NB4 (cell line): ENCODE measurements at regions not wholly inside any gene's neighbourhood (a gene's known extent, or its start where the extent isn't known, plus 50 kb on each side); places are given as distances from the start of the nearest gene placed in this dataset.
"Not testable (repeated sequence)": the region's sequence is repeated elsewhere in the genome, so short reads cannot be mapped to it uniquely, and the experiment has no call there.

Experiments used
- DNase-seq: peaks from one replicate; pipeline ENCODE4 v3.0.0; 2010; ENCODE audit warnings: low read depth
- H3K4me3 ChIP-seq: one replicate; pipeline ENCODE4 v1.5.1; 2011; ENCODE audit warnings: mild to moderate bottlenecking, low read depth, low read length, moderate library complexity
- MYC ChIP-seq: IDR thresholded peaks from 2 replicates; pipeline ENCODE4 v1.6.1; 2011; ENCODE audit warnings: low read depth, low read length
- POLR2A ChIP-seq: IDR thresholded peaks from 2 replicates; pipeline ENCODE4 v1.6.1; 2011; ENCODE audit warnings: mild to moderate bottlenecking; ENCODE audit not compliant: insufficient read length; ENCODE audit errors: extremely low read depth
- TF ChIP-seq, protein P1 (sequence below): IDR thresholded peaks from 2 replicates; pipeline ENCODE4 v1.6.1; 2011; ENCODE audit warnings: low read depth, low read length
- TF ChIP-seq, protein P2 (sequence below): IDR thresholded peaks from one replicate; pipeline ENCODE4 v1.5.1; 2012; ENCODE audit warnings: low read depth, low read length

DNA sequence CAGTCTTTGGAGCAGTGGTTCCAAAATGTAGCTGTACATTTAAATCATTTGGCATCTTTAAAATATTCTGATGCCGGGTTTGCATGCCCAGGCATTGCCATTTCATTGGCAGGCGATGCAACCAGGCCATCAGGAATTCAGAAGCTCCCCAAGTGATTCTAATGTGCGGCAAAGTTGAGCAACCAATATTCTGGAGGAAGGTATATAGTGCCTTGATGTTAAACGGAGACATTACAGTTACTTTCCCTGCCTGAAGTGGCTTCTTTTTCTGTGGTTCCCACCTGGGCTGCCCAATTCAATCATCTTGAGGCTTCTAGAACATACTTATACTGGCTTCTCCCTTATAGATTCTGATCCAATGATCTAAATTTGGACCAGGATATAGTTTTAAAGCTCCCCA is 68.7 kb upstream of the PGM2 start:
- H3K4me3 ChIP-seq = peak overlapping the region; percentile 26
- peak; percentile 91 for DNase-seq
- TF ChIP-seq, protein P1, sequence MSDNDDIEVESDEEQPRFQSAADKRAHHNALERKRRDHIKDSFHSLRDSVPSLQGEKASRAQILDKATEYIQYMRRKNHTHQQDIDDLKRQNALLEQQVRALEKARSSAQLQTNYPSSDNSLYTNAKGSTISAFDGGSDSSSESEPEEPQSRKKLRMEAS = no peak
- TF ChIP-seq, protein P2, sequence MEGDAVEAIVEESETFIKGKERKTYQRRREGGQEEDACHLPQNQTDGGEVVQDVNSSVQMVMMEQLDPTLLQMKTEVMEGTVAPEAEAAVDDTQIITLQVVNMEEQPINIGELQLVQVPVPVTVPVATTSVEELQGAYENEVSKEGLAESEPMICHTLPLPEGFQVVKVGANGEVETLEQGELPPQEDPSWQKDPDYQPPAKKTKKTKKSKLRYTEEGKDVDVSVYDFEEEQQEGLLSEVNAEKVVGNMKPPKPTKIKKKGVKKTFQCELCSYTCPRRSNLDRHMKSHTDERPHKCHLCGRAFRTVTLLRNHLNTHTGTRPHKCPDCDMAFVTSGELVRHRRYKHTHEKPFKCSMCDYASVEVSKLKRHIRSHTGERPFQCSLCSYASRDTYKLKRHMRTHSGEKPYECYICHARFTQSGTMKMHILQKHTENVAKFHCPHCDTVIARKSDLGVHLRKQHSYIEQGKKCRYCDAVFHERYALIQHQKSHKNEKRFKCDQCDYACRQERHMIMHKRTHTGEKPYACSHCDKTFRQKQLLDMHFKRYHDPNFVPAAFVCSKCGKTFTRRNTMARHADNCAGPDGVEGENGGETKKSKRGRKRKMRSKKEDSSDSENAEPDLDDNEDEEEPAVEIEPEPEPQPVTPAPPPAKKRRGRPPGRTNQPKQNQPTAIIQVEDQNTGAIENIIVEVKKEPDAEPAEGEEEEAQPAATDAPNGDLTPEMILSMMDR = no peak
- TF ChIP-seq POLR2A = no peak
- no peak for TF ChIP-seq MYC

DNA sequence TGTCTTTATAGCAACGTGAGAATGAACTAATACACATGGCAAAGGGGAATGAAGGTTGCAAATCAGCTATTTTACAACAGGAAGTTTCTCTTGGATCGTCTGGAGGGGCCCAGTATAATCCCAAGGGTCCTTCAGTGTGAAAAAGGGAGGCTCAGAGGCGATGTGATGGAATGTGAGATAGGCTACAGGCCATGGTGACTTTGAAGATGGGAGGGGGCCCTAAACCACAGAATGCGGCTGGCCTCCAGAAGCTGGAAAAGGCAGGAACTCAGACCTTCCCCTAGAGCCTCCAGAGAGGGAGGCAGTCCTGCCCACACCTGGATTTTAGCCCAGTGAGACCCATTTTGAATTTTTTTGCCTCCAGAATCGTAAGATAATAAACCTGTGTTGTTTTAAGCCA is 69.4 kb upstream of the PGM2 start:
- H3K4me3 ChIP-seq = no peak overlapping the region
- TF ChIP-seq, protein P1 = 0 out of 2 replicates have a peak, but pooled peaks have one; percentile 0
- TF ChIP-seq, protein P2 = no peak
- peak; percentile 81 for DNase-seq

DNA sequence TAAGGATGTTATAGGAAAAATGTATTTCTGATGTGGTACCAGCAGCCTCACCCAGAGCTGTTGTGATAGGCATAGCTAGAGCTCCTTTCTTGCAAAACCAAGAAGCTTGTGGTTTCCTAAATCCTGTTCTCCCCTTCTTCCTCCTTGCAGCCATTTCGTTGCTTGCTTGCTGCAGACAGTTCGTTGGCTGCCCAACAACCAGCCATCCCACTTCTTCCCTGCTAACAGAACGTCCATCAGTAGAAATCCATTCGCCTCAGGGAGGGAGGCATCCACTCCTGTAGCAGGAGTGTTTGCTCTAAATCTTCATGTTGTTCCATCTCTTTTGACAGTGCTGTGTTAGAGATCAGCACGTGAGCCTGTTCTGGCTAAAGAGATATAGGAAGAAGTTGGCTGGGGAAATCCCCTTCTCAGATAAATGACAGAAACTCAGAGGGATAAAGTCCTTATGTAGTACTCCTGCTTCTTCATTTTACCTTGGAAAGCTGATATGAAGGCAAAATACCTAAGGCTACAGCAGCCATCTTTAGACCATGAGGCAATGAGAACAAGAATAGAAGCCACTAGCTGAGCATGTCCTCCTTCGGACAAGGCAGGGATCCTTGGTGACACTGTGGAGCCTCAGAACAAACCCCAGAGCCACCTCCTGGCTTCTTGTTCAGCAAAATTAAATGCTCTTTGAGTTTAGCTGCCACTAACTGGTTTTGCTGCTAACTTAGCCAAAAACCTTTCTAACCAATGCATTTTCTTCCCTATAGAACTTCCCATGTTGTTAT is 68.4 kb upstream of the RELL1 start:
- TF ChIP-seq MYC (peak; percentile 32; the same call in 1 of the 2 replicates), POLR2A (peak; percentile 24)
- TF ChIP-seq, protein P1 = no peak; the same call in none of the 2 replicates
- no peak overlapping the region for H3K4me3 ChIP-seq
- DNase-seq = peak; percentile 88

DNA sequence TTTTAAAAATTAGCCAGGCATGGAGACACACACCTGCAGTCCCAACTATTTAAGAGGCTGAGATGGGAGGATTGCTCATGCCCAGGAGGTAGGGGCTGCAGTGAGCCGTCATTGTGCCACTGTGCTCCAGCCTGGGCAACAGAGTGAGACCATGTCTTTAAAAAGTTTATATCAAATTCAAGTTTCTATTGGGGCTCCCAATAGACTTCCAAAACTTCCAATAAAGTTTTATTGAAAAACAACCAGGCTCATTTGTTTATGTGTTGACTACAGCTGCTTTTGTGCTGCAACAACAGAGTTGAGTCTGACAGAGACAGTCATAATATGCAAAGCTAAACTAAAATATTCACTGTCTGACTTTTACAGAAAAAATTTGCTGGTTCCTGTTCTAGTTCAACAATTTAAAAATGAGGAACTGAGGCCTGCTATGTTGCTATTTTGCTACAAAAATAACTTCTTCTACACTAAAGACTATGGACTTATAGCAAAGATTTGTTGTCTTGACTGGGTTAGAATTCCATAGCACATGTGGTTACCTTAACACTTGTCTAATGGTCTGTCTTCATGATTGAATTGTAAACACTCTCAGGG is 63.3 kb upstream of the RELL1 start:
- peak; percentile 52 for DNase-seq
- TF ChIP-seq, protein P1 = no peak
- no peak for TF ChIP-seq POLR2A
- TF ChIP-seq, protein P2 = no peak
- TF ChIP-seq MYC = no peak
- H3K4me3 ChIP-seq = no peak overlapping the region

DNA sequence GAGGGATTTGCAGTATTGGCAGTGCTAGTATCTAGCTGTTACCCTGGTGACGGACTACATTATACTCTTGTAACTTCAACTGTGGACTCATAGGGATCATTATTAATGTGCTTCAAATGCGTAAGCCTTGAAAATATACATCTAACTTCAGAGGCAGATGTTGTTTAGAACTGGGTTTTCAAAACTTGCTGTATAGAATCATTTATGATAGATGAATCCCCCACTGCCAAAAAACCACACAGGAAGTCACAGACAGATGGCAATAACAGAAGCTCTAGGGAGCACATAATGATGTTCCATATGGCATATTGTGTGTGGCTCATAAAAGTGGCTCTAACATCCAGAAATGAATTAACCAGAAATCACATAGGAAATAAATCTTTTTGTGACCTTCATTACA is 62.3 kb upstream of the RELL1 start:
- peak; percentile 94 for DNase-seq
- no peak for TF ChIP-seq POLR2A
- TF ChIP-seq, protein P2 = no peak
- 0 out of 2 replicates have a peak, but pooled peaks have one; percentile 60 for TF ChIP-seq MYC
- H3K4me3 ChIP-seq = no peak overlapping the region

DNA sequence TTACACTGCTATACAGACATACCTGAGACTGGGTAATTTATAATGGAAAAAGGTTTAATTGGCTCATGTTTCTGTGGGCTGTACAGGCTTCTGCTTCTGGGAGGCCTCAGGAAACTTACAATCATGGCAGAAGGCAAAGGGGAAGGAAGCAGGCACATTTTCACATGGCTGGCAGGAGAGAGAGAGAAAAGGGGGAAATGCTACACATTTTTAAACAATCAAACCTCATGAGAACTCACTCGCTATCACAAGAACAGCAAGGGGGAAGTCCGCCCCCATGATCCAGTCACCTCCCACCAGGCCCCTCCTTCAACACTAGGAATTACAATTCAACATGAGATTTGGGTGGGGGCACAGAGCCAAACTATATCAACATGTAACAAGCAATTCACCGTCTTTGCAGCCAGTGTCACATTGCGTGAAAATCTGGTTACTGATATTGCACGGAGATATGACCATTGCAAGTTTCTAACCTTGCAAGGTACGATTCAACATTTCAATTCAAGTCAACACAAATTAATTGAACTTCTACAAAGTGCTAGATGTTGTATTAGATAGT is 61.7 kb upstream of the RELL1 start:
- peak; percentile 68 for DNase-seq
- TF ChIP-seq MYC = no peak
- no peak for TF ChIP-seq POLR2A
- TF ChIP-seq, protein P1 = no peak
- TF ChIP-seq, protein P2 = no peak
- no peak overlapping the region for H3K4me3 ChIP-seq

DNA sequence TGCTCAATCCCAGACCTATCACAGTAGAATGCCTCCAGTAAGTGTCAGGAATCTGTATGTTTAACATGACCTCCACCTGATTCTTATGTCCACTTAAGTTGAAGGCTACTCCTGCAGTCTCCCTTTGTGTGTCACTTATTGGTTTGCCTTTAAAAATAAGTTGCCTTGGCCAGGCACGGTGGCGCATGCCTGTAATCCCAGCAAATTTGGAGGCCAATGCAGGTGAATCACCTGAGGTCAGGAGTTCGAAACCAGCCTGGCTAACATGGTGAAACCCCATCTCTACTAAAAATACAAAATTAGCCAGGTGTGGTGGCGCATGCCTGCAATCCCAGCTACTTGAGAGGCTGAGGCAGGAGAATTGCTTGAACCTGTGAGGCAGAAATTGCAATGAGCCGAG is 60.7 kb upstream of the RELL1 start:
- DNase-seq, H3K4me3 ChIP-seq: not testable (repeated sequence)
